Activated CD8-positive, alpha-beta T cell treated with anti-CD3 and anti-CD28 coated beads for 36 hours (primary cell): ENCODE measurements at regions not wholly inside any gene's neighbourhood (a gene's known extent, or its start where the extent isn't known, plus 50 kb on each side); places are given as distances from the start of the nearest gene placed in this dataset.
"Not testable (repeated sequence)": the region's sequence is repeated elsewhere in the genome, so short reads cannot be mapped to it uniquely, and the experiment has no call there.

Experiments
- ATAC-seq: fragments of 200-7000 bp; cut with Tn5 transposase; one replicate; pipeline ENCODE4 v1.10.0; 2021; ENCODE audit warnings: mild to moderate bottlenecking, moderate library complexity
- CTCF ChIA-PET: fragments of 350-600 bp; sonication (Branson Sonifier 250); formaldehyde crosslinking; loops from one replicate; lab custom pipeline; 2021; ENCODE audit warnings: antibody characterized with exemption; lab: Charles Lee
- POLR2A ChIA-PET: fragments of 350-600 bp; sonication (Branson Sonifier 250); formaldehyde crosslinking; loops from one replicate; lab custom pipeline; 2021; ENCODE audit warnings: antibody characterized with exemption; lab: Charles Lee
- DNase-seq: peaks from one replicate; pipeline ENCODE4 v3.0.0-alpha.2; 2020
- H3K27ac Mint-ChIP-seq: one replicate; pipeline ENCODE4 v1.8.0; 2021; ENCODE audit warnings: mild to moderate bottlenecking, mixed read lengths
- H3K27me3 Mint-ChIP-seq: one replicate; pipeline ENCODE4 v1.8.0; 2021; ENCODE audit warnings: mixed read lengths
- H3K36me3 Mint-ChIP-seq: one replicate; pipeline ENCODE4 v1.8.0; 2021; ENCODE audit warnings: low read depth, mixed read lengths
- H3K4me1 Mint-ChIP-seq: one replicate; pipeline ENCODE4 v1.8.0; 2021; ENCODE audit warnings: low read depth, mixed read lengths
- H3K4me3 Mint-ChIP-seq: one replicate; pipeline ENCODE4 v1.8.0; 2021; ENCODE audit warnings: mild to moderate bottlenecking, moderate library complexity, mixed read lengths
- H3K9me3 Mint-ChIP-seq: one replicate; pipeline ENCODE4 v1.8.0; 2021; ENCODE audit warnings: mixed read lengths
- intact Hi-C: fragments of 100-400 bp; cut with micrococcal nuclease; formaldehyde crosslinking; loops from one replicate; pipeline ENCODE4 v1.10.0; 2022
- TF ChIP-seq, protein P1 (sequence below): fragments of 200-600 bp; IDR thresholded peaks from one replicate; pipeline ENCODE4 v1.8.0; 2022; ENCODE audit warnings: antibody characterized with exemption, mild to moderate bottlenecking

DNA sequence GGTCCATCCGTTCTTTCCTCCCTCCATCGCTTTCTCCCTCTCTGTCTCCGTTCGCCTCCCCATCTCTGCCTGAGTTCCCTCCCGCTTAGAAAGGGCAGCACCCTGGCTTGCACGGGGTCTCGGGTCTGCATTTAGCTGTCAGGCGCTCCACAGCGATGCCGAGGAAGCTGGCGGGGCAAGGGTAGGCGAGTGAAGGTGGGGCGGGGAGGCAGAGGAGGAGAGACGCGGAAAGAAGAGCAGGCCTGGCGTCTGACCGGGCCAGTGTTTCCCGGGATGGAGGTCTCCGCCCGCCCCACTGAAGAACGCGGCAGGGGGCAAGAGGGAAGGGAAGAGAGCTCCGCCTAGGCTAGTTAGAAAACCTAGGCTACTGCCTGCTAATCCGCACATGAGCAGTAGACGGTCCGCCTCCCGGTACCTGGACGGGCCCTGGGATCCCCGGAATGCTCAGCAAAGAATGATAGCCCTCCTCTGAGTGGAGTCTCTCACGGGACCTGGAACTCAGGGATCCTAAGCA lies 3922.5 kb upstream of the OR11H1 start:
- intact Hi-C loops: no loop called here
- Mint-ChIP-seq H3K27me3 (no peaks in the 10 kb centered on the region), H3K9me3 (peaks cover 39% of the 10 kb centered on the region), H3K4me3 (no peak overlapping the region), H3K27ac (no peak overlapping the region), H3K36me3 (no peaks in the 10 kb centered on the region), H3K4me1 (no peaks in the 10 kb centered on the region)
- TF ChIP-seq, protein P1, sequence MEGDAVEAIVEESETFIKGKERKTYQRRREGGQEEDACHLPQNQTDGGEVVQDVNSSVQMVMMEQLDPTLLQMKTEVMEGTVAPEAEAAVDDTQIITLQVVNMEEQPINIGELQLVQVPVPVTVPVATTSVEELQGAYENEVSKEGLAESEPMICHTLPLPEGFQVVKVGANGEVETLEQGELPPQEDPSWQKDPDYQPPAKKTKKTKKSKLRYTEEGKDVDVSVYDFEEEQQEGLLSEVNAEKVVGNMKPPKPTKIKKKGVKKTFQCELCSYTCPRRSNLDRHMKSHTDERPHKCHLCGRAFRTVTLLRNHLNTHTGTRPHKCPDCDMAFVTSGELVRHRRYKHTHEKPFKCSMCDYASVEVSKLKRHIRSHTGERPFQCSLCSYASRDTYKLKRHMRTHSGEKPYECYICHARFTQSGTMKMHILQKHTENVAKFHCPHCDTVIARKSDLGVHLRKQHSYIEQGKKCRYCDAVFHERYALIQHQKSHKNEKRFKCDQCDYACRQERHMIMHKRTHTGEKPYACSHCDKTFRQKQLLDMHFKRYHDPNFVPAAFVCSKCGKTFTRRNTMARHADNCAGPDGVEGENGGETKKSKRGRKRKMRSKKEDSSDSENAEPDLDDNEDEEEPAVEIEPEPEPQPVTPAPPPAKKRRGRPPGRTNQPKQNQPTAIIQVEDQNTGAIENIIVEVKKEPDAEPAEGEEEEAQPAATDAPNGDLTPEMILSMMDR: no peak
- ChIA-PET CTCF (no interaction called here), POLR2A (no interaction called here)
- DNase-seq (no peak), ATAC-seq (no peak)

GRCh38 chr22:11606047-11607000 lies 3921.7 kb upstream of the OR11H1 start:
- H3K4me1 Mint-ChIP-seq, intact Hi-C loops, POLR2A ChIA-PET, CTCF ChIA-PET, ATAC-seq, H3K27ac Mint-ChIP-seq, H3K36me3 Mint-ChIP-seq, H3K27me3 Mint-ChIP-seq, H3K4me3 Mint-ChIP-seq, DNase-seq: not testable (repeated sequence)
- H3K9me3 Mint-ChIP-seq: peaks cover 42% of the 10 kb centered on the region

- H3K4me3 Mint-ChIP-seq, H3K4me1 Mint-ChIP-seq, DNase-seq, H3K27me3 Mint-ChIP-seq, H3K36me3 Mint-ChIP-seq, CTCF ChIA-PET, POLR2A ChIA-PET, intact Hi-C loops, ATAC-seq, H3K27ac Mint-ChIP-seq: not testable (repeated sequence)
- H3K9me3 Mint-ChIP-seq: peaks cover 42% of the 10 kb centered on the region
Observed at GRCh38 chr22:11607215-11607614, 3920.8 kb upstream of the OR11H1 start.

- H3K36me3 Mint-ChIP-seq, intact Hi-C loops: not testable (repeated sequence)
Observed at GRCh38 chr22:11608486-11608885, 3919.5 kb upstream of the OR11H1 start.

DNA sequence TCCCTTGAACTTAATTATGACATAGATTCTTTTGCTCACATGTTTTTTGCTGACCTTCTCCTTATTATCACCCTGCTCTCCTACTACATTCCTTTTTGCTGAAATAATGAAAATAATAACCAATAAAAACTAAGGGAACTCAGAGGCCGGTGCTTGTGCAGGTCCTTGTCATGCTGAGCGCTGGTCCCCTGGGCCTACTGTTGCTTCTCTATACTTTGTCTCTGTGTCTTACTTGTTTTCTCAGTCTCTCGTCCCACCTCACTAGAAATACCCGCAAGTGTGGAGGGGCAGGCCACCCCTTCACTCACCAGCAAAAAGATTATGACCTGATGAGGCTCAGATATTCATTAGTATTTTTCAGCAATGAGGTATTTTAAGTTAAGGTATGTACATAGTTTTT lies 3918.8 kb upstream of the OR11H1 start:
- CTCF ChIA-PET, DNase-seq, H3K36me3 Mint-ChIP-seq, H3K4me3 Mint-ChIP-seq, H3K27ac Mint-ChIP-seq, POLR2A ChIA-PET, H3K4me1 Mint-ChIP-seq, intact Hi-C loops, ATAC-seq, H3K27me3 Mint-ChIP-seq: not testable (repeated sequence)
- H3K9me3 Mint-ChIP-seq: peaks cover 44% of the 10 kb centered on the region

More at GRCh38 chr22:11608486-11608885, 3919.5 kb upstream of the OR11H1 start:
- H3K4me1 Mint-ChIP-seq, DNase-seq, H3K27me3 Mint-ChIP-seq, H3K4me3 Mint-ChIP-seq, POLR2A ChIA-PET, CTCF ChIA-PET, ATAC-seq, H3K27ac Mint-ChIP-seq: not testable (repeated sequence)
- peaks cover 45% of the 10 kb centered on the region for H3K9me3 Mint-ChIP-seq

GRCh38 chr22:11611280-11611679 lies 3916.7 kb upstream of the OR11H1 start:
- POLR2A ChIA-PET, H3K36me3 Mint-ChIP-seq, DNase-seq, H3K27me3 Mint-ChIP-seq, H3K27ac Mint-ChIP-seq, intact Hi-C loops, ATAC-seq, H3K4me3 Mint-ChIP-seq, CTCF ChIA-PET, H3K4me1 Mint-ChIP-seq: not testable (repeated sequence)
- peaks cover 54% of the 10 kb centered on the region for H3K9me3 Mint-ChIP-seq

DNA sequence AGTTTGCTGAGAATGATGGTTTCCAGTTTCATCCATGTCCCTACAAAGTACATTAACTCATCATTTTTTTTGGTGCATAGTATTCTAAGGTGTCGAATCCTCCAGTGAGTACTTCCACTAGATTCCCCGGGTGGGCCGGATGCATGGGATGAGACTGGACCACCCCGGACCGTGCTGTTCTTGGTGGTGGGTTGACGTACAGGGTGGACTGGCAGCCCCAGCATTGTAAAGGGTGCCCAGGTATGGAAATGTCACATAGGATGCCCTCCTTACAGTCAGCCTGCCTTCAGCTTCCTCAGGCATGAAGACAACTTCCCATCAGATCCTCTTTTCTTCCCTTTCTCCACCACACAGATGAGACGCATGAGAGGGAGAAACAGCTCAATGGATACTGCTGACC lies 3916.1 kb upstream of the OR11H1 start:
- H3K9me3 Mint-ChIP-seq: peaks cover 57% of the 10 kb centered on the region
- DNase-seq, H3K27ac Mint-ChIP-seq, POLR2A ChIA-PET, CTCF ChIA-PET, H3K36me3 Mint-ChIP-seq, H3K4me3 Mint-ChIP-seq, H3K4me1 Mint-ChIP-seq, ATAC-seq, intact Hi-C loops, H3K27me3 Mint-ChIP-seq: not testable (repeated sequence)

GRCh38 chr22:11613081-11613897 lies 3914.7 kb upstream of the OR11H1 start:
- H3K27ac Mint-ChIP-seq, CTCF ChIA-PET, H3K4me3 Mint-ChIP-seq, DNase-seq, H3K27me3 Mint-ChIP-seq, intact Hi-C loops, POLR2A ChIA-PET, ATAC-seq, H3K4me1 Mint-ChIP-seq: not testable (repeated sequence)
- peaks cover 62% of the 10 kb centered on the region for H3K9me3 Mint-ChIP-seq
- peaks cover 12% of the 10 kb centered on the region for H3K36me3 Mint-ChIP-seq
